NCI-H345 (cell line): ENCODE measurements at regions not wholly inside any gene's neighbourhood (a gene's known extent, or its start where the extent isn't known, plus 50 kb on each side); places are given as distances from the start of the nearest gene placed in this dataset.

ENCODE experiments used
- DNase-seq: peaks from one replicate; lab custom pipeline; 2025; lab: John Stamatoyannopoulos, UW

DNA sequence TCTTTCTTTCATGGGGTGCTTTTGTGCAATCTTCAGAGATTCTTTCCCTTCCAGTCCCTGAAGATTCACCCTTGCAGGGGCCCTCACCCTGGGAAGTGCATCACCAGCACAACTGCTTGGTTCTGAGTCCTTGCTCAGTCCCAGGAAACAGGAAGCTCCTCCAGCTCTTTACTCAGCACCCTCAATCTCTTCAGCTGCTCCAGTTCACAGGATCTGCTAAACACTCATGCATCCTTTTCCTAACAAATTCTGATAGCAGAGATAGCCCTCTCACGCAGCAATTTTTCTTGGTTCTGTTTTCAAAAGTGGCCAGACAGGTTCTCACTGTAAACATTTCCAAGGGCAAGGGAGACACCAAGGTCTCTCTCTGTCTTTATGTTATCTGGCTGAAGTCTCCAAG, 823.1 kb downstream of the LIG4 start:
- no peak for DNase-seq

DNA sequence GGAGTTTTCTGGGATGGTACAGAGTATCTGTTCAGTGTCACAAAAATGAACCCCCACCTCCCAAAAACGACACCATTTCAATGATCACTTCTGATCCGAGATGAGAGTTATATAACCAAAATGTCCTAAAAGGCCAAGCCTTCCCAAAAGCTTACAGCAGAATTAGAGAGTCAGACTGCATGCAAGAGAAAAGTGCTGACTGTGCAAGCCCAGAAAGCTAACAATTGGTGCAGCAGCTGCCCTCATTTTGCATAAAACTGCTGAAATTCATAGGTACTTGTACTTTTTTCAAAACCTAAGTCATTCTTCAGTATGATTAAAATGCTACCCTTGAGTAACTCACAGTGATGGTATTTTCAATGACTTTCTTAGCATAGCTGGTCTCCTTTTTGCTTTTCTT, 819.6 kb upstream of the ARGLU1 start:
- no peak for DNase-seq

DNA sequence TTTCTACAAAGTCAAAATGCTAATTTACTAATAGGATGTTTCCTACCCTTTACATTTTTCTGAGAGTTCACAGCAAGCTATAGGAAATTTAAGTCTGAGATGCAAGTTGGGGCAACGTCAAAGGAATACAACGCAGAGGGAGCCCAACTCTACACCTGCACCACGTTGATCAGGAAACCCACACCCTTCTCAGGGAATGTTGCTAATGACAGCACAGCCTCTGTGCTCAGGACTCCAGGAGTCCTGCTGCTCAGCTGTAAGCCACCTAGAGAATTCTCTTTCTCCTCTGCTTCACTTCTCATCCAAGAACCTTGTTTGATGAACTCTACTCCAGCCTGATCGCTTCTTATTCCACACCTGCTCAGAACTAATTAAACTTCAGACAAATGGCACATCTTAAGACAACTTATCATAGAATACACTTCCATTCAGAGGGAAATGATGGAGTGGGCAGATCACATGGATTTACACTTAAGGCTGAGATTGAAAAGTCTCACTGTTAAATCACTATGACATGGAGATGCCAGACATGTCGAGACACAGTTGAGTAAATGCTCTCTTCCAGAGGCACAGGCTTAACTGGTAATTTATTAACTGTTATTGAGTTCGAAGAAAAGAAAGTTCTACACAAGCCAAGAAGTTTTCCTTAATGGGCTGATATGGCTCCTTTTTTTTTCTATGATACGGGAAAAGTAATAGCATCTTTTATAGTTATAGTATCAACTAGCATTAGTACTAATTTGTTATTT, 811.6 kb upstream of the ARGLU1 start:
- DNase-seq = no peak

DNA sequence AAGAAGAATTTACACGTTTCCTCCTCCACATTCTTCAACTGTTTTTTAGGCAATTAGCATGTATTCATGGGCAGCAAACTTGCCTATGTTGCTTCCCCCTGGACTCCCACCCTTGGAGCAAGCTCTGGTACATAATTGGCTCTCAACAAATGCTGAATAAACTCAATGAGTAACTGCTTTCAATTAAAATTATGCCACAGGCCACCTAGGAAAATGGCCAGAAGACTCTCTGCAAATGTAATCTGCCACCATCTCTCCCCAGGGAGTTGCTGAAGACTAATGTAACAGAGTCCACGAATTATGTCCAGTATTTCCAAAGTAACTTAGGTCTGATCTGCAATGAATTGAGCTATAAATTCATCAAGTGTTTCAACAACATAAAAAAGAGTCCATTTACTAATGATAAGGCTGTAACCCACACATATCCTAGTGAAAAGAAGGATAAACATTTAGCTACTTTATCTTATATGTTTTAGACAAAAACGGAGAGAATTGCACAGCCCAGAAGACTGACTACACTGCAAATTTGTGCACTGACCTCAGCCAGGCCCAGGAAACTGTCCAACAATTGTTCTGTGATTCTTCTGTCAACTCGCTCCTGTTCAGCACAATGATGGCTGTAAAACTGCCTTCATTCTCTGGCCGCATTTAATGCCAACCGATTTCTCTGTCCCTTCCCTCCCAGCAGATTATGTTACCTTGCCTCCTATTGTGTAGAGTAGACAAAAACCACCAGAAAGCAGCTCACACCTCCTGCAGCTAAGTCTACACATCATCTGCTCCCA, 808.6 kb upstream of the ARGLU1 start:
- DNase-seq = peak; percentile 65

DNA sequence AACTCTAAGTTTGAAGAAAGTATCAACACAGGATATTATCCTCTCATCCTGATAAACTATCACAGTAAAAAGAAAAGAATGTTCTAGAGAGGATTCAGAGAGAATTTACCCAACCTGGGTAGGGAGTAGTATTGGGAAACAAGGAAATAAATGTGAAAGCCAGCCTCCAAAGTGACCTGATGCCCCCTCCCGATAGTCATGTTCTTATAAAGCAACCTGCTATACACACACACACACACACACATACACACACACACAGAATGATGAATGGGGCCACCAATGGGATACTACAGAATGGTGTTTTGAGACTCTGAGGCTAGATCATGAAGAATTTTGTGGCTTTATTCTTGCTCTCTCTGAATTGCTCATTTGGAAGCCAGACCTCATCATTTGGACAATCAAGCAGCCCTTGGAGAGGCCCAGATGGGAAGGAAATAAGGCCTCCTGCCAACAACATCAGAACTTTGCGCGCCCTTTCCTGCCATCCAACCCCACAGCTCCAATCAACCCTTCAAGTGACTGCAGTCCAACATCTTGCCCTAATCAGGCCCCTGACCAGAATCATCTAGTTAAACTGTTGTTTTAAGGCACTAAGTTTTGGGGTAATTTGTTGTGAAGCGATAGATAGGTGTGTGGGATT, 807.9 kb upstream of the ARGLU1 start:
- DNase-seq = no peak

DNA sequence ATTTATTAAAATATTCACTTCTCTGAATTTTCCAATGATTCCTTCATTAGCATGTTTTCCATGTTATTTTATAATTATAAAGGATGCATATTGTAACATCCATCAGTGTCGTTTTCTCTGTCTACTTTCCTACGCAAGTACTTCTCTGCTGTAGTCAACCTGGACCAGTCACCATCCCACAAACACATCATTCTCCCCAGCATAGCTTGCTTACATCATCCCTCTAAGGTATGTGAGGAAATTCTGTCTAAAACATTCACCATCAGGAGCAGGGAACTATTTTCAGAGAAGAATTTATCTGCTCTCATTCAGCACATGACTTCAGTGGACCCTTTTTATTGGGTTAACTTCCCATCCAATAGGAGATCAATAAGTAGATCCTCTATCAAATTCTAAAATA, 806.1 kb upstream of the ARGLU1 start:
- no peak for DNase-seq

DNA sequence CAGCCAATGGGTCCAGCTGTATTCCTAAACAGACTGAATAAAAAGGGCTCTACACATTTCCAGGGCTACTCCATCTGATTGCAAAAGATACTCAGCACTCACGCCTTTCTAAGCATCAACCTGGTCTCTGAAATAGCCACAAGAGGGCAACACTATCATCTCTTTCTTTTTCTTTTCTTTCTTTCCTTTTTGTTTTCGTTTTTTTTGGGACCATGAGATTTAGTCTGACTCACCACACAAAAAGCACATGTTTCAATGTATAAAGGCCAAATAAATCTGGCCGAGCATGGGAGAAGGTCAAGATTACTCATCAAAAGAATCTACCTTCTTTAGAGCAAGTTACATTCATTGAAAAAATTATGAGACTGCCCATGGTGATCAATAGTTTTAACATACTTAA, 805.6 kb upstream of the ARGLU1 start:
- DNase-seq = peak; percentile 50

DNA sequence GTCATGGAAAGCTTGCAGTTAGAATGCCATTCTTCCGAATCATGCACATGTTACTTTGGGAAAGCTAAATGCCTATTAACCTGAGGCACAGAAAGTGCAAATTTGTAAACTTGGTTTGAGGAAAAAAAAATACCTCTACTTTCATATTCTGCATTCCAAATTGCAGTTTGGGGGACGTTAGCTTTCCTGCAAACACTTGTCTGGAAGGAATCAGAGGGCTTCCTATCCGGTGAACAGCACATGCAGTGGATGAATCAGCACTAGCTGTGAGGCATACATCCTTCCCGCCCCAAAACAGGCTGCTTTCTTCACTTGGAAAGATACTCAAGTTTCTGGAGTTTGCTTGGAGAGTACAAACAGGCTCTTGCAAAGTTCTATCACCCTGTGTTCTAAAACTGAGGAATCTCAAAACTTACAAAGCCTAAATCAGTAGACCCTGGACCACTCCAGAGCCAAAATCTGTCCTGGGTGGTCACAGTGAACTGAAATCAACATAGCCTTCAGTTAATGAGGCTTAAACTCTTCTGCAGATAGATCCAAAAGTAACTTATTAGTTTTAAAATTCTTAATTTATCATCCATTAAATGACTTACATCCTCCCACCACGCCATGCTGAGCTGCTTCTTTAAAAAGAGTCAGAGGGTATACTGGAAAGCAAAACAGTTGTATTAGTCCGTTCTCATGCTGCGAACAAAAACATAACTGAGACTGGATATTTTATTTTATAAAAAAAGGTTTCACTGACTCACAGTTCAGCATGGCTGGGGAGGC, 802.3 kb upstream of the ARGLU1 start:
- no peak for DNase-seq

DNA sequence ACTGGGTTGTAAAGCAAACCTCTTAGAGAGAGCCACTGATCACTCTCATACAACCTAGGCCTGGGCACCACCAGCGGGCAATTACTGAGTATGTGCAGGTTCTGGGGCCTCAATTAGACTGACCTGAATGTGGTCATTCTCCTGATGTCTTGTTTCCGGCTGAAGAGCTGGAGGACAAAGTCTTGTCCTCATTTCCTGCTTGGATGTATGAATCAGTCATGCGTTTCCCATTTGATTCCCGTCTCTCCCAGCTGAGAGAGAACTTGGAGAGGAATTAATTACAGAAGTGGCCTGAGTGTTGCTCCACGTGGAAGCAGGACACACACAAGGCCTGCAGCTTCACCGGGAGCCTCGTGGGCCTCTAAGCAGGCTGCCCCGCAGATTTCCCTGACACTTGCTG, 799.3 kb upstream of the ARGLU1 start:
- DNase-seq = no peak

DNA sequence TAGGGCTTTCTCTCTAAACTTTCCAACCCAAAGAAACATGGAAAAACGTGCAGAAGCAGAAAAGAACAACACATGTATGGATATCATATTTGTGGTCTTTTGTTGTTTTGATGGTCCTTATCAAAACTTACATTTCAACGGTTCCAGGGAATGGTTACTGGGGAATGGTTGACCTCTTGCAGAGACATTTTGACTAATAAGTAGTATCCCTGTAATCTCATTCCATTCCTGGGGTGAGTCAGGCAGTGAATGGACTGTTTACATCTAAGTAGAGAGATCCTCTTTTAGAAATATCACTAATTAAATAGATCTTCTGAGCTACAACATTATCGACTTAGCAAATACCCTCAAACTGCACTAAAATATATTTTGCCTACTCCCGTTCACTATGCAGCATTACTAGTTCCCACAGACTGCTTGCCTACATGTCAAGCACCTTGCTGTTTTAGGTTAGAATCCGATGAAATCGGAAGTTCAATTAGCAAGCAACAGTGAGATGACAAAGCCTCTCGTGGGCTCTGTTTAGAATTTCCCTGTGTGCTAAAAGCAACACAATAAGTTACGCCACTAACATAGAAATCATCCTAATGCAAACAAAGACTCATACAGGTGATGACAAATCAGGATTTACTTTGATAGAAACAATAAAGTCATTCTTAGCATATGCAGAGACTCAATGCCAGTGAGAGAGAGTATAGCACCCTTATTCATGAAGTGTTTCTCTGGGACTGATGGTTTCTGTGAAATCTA, 797.7 kb upstream of the ARGLU1 start:
- DNase-seq = no peak

DNA sequence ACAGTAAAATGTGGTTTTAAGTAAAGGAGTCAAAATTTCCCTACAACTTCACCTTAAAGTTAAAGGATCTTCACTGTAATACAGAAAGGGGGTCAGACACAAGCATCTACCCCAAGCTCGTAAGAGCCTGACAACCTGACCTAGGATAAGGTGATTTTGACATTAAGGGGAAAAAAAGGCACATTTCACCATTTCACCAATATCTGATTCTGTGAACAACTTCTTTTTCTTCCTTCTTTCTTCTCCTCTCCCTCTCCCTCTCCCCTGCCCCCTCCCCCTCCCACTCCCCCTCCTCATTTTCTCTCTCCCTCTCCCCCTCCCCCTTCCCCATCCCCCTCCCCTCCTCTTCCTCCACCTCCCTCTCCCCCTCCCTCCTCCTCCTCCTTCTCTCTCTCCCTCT, 796.7 kb upstream of the ARGLU1 start:
- no peak for DNase-seq

DNA sequence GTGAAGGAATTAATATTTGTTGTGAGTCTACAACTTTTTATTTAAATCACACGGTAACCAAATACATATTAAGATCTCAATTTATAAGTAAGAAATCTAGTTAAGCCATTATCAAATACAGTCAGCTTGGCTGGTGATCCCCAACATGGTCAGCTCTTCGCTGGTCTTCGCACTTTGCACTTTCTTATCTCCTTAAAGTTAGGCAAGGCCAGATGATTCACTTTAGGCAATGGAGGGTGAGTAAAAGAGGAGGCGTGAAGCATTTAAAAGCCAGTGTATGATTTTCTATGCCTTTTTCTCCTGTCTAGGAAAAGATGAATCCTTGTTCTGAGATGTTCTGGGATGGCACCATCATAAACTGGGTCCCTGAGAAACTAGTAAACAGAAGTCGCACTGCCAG, 793.7 kb upstream of the ARGLU1 start:
- DNase-seq = no peak

DNA sequence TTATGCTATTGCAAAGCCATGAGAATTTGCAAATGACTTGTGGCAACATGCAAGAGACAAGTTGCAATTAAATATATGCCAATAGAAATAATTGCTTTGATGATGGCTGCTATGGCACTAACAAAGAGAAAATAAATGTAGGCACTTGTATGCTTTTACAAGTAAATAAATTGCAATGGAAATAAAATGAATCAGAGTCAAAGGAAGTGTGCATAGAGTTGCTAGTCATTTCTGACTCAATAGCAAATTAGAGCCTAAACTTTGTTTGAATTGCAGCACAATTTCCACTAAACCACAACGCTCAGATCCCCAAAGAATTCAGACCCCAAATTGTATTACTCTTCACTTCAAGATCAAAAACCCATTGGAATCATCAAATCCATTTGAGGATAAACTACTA, 792.1 kb upstream of the ARGLU1 start:
- no peak for DNase-seq

DNA sequence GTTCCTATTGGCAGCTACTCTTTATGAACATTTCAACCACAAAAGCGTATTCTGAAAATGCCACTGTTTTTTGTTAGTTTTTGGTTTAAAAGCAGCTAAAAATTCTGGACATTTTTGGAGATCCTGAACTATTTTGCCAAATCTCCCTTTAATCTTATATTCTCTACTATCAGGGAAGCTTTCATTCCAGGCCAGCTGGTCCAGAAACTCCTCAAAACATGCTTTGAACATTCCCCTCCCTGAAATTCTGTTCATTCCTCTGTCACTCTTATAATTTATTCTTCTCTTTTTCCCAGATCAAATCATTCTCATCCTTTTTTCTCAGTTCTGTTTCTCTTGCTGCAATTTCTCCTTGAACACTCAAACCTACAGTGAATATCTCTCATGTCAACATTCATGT, 790.9 kb upstream of the ARGLU1 start:
- DNase-seq = no peak

DNA sequence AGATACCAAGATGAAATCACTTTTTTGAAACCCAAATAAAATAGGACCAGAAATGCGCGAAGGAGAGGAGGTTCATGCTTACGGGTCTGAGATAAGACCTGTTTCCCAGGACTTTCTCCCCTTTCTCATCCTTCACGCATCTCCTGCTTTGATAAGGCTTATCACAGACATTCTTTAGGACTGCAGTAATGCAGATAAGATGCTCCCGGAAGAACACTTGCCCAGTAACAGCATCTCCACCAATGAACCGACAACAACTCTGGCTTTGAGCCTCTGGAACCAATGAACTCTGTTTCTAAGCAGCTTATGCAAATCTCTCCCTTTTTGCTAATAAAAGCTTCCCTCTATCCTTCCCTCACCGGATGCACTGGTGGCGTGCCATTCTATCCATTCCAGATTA, 783.4 kb upstream of the ARGLU1 start:
- no peak for DNase-seq

DNA sequence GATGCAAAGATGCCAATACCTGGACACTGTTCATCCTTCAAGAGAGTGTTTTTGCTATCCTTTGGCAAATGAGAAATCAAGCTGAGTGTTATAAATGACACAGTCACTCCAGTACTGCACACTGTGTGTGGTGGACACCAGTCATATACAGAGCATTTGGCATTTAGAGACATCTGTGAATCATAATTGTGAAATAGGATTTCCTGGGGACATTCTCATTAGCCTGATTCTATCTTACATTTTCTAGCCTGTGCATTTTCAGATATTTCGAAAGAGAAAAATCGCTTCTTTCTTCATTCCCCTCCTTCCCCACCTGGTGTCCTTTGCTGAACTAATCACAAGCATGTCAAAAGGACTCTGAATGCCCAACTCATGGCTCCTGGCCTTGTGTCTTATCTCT, 781.0 kb upstream of the ARGLU1 start:
- DNase-seq = no peak

DNA sequence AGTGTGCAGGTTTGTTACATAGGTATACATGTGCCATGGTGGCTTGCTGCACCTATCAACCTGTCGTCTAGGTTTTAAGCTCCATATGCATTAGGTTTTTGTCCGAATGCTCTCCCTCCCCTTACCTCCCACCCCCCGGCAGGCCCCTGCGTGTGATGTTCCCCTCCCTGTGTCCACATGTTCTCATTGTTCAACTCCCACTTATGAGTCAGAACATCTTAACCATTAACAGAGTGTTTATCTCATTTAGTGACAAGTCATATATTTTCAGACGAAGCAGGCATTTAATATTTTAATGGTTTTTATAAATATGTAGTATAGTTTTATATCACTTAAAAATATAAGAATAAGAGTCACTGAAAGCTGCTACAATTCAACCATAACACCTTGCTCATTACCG, 780.5 kb upstream of the ARGLU1 start:
- DNase-seq = no peak

DNA sequence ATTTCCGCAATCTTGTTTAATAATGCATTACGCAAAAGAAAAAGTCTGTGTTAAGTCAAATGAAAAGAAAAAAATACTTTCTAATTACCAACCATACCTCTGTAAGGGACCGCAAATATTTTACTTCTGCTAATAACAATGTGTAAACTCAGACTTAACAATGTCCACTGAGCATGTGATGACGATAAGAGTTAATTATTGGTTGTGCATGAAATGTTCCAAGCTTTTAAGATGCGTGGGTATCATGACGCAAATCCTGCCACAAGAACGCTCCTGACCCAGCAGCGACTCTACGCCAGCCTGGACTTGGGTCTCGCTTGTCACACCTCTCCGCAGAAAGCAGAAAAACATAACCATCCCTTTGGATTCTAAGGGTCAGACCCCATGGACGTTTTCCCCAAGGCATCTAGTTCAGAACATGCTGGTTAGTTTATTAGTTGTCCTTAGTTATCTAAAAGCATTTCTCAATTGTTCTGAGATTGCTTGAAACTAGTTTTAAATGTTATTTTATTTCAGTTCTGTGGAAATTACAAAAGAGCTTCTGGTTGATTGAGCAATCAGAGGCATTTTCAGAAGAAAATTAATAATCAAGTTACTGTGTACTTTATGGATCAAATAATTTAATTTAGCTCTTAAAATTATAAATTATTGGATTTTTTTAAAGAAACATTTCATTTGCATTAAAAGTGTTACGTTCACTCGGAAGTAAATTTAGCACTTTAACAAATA, 779.9 kb upstream of the ARGLU1 start:
- no peak for DNase-seq

DNA sequence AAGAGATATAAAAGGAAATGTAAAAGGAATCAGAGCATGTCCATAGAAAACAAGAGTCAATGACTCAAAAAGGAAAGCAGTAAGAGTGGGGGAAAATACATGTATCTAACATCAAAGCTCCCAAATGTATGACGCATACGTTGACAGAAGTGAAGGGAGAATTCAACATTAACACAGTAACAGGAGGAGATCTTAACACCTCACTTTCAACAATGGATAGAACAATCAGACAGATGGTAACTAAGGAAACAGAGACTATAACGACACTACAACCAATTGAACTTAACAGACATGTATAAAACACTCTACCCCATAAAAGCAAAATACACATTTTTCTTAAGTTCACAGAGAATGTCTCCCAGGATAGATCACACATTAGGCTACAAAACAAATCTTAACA, 774.8 kb upstream of the ARGLU1 start:
- DNase-seq = no peak

DNA sequence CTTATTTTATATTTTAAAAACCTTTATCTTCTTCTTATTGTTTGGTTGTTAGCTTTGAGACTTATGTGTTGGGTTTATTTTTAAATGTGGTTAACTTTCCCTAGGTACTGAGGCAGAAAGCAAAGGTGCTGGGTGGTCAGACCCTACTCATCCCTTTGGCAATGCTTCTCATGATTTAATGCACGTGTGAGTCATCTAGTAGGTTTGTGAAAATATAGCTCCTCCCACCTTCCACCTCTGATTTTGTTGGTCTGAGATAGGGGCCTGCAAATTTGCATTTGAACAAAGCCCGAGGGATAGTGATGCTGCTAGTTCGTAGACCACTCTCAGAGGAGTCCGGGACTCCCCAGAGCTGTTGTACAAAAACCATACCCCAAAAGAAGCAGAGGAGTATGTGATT, 771.3 kb upstream of the ARGLU1 start:
- DNase-seq = no peak

DNA sequence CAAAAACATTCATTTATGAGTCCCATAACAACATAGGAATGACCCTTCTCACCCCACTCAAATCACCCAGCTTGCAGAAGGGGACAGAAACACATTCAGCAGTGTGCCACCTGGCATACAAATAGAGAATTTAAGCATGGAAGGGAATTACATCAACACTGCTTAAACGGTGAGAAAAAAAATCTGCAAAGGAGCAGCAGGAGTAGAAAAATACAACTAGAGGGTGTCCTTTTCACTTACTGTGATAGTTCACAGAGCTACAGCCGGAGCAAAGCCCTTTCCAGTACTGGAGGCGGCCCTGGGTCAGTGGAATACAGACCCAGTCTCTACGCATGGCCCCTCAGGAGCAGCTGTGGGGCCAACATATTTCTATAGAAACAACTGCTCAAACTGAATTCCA, 764.3 kb upstream of the ARGLU1 start:
- no peak for DNase-seq
